ENCODE measurements at regions not wholly inside any gene's neighbourhood (a gene's known extent, or its start where the extent isn't known, plus 50 kb on each side); places are given as distances from the start of the nearest gene placed in this dataset.

GRCh38 chr6:126662966-126663365 is 323.1 kb downstream of the CENPW start:
- TF ChIP-seq CTCF (IDR thresholded peaks at IDR 0.05): no peak
- TF ChIP-seq POLR2A (IDR thresholded peaks at IDR 0.05): no peak
- TF ChIP-seq EP300 (IDR thresholded peaks at IDR 0.05): no peak
